H4 (cell line): ENCODE measurements at regions not wholly inside any gene's neighbourhood (a gene's known extent, or its start where the extent isn't known, plus 50 kb on each side); places are given as distances from the start of the nearest gene placed in this dataset.
"Not testable (repeated sequence)": the region's sequence is repeated elsewhere in the genome, so short reads cannot be mapped to it uniquely, and the experiment has no call there.

ENCODE experiments used
- DNase-seq: peaks from one replicate; pipeline ENCODE4 v3.0.0-alpha.2; 2015; ENCODE audit warnings: low spot score

- DNase-seq = no peak
Observed at GRCh38 chr14:55846826-55847446, 266.9 kb downstream of the KTN1 start.

- DNase-seq = no peak
Observed at GRCh38 chr14:55847766-55848165, 267.8 kb downstream of the KTN1 start.

GRCh38 chr14:55848964-55849363 is 269.0 kb downstream of the KTN1 start:
- DNase-seq = no peak

- no peak for DNase-seq
Observed at GRCh38 chr14:55849833-55850232, 268.4 kb upstream of the PELI2 start.

DNA sequence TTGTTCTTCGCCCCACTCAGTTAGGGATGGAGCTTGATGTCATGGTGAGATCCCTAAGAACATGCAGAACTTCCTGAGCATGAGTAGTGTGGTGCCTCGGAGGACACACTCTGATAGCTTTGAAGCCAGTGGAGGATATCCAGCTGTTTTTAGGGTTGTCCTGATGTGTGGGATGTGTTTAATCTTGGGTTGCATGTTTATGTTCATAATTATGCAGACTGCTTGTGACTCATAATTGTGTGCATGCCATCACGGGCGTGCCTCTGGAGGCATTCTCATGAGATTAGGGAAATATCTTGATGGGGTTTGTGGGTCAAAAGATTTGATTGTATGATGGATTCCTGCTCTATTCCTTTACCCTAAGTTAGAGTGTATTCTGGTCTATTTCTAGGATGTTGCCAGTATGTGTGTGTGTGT is 267.4 kb upstream of the PELI2 start:
- DNase-seq = peak; percentile 31

DNA sequence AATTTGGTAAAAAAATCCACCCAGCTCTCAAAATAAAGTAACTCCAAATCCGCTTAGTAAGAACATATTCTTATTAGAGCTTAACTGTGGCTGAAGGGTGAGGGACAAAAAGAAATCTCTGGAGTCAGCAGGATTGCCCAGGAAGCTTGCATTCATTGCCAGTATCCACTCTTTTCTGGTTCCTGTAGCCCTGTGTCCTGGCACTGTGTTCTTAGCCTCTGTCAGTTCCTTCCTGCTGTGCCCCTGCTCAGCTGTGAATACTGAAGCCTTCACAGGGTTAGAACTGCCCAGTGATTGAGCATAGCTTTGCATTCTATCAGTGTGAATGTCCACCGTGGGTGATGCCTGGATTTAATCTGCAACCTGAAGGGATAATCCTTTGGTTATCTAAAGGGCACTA is 266.9 kb upstream of the PELI2 start:
- DNase-seq = no peak

GRCh38 chr14:55851961-55852360 is 266.2 kb upstream of the PELI2 start:
- DNase-seq = no peak

DNA sequence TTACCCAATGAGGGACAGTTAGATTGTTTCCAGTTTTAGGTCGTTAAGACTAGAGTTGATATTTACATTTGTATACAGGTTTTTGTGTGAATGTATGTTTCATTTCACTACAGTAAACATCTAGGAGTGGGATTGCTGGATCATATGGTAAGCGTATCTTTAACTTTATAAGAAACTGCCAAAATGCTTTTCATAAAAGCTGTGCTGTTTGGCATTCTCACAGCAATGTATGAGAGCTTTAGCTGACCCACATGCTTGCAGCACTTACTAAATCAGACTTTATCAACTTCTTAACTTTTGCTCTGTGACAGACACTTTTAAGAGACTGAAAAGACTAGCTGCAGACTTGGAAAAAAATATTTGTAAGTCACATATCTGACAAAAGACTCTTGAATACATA is 262.5 kb upstream of the PELI2 start:
- no peak for DNase-seq

GRCh38 chr14:55858604-55859003 is 259.6 kb upstream of the PELI2 start:
- DNase-seq = no peak

GRCh38 chr14:55861561-55861960 is 256.6 kb upstream of the PELI2 start:
- DNase-seq = not testable (repeated sequence)

GRCh38 chr14:55864890-55865655 is 253.1 kb upstream of the PELI2 start:
- no peak for DNase-seq

GRCh38 chr14:55867311-55867710 is 250.9 kb upstream of the PELI2 start:
- no peak for DNase-seq

- no peak for DNase-seq
Observed at GRCh38 chr14:55867719-55868118, 250.5 kb upstream of the PELI2 start.

- DNase-seq = no peak
Observed at GRCh38 chr14:55869397-55870049, 248.7 kb upstream of the PELI2 start.

GRCh38 chr14:55873169-55873568 is 245.0 kb upstream of the PELI2 start:
- DNase-seq = no peak

DNA sequence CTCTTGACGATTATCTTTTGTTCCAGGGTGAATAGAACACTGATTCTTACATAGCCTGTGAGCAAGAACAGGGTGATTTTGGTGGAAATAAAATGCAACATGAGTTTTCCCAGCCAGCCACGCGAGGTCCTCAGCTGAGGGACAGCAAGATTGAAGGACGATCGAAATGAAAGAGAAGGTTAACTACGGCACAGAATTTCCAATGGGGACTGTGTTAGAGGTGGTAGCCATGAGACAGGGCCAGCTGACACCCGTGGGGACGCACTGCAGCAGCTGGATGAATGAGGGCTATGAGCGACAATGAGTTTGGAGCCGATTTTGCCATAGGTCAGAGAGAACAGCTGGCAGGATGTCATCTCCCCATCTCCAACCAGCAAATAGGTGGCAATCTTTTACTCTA is 243.4 kb upstream of the PELI2 start:
- DNase-seq = no peak

DNA sequence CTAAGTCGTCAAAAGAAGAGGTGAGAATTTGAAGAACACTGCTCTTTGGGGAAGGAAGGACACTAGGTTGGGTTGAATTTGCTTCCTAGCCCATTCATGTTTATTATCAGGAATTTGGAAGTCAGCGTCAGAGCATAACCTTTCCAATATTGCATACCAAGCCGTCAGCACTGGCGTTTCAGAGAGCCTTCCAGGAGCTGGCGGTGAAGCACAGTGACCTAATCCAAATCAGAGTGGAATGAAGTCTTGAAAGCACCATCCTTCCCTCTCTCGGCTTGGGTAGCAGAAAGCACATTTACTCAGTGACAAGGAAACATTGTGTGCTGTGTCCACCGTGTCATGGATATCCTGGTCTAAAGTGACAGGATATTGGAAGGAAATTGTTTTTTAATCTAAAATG is 240.3 kb upstream of the PELI2 start:
- no peak for DNase-seq

- no peak for DNase-seq
Observed at GRCh38 chr14:55881577-55882241, 236.5 kb upstream of the PELI2 start.

GRCh38 chr14:55884819-55885218 is 233.4 kb upstream of the PELI2 start:
- DNase-seq = no peak

GRCh38 chr14:55889124-55889523 is 229.1 kb upstream of the PELI2 start:
- DNase-seq = no peak

DNA sequence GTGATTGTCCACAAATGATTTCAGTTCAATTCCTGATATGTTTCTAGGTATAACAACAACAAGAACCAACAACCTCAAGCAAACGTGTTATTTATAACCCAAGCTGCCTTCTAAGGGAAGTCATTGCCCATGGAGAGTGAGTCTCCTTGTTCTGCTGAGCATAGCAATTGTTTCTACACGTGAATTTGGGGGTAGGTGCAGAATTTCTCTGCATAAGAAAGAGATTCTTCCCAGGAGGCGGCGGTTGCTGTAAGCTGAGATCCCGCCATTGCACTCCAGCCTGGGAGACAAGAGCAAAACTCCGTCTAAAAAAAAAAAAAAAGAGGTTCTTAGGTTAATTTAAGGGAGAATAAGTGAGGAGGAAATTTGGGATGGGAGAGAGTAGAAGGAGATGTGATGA is 226.5 kb upstream of the PELI2 start:
- no peak for DNase-seq

DNA sequence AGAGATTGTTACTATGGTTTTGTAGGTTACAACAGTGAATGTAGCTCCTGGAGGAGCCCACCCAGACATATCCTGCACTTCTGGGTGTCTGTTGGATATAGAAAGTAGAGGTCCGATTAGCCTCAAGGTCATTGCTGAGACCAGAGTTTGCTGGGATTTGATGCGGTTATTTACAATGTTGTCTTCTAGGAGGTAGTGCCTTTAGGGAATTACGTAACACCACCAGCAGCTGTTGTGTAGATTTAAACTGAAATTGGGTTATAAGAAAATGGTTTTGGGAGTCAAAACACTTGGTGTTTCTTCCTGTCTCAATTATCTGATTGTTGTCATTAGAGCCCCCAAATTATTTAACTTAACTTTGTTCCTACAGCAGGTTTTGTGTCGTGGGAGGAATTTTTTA is 225.3 kb upstream of the PELI2 start:
- no peak for DNase-seq

GRCh38 chr14:55893705-55894104 is 224.5 kb upstream of the PELI2 start:
- no peak for DNase-seq
